ENCODE measurements at regions not wholly inside any gene's neighbourhood (a gene's known extent, or its start where the extent isn't known, plus 50 kb on each side); places are given as distances from the start of the nearest gene placed in this dataset.

- DNase-seq: no peak
Observed at GRCh38 chr10:91036807-91037411, 116.0 kb upstream of the ANKRD1 start.

- no peak for DNase-seq
Observed at GRCh38 chr10:91038971-91039370, 118.1 kb upstream of the ANKRD1 start.

- DNase-seq: no peak
Observed at GRCh38 chr10:91040343-91040742, 119.5 kb upstream of the ANKRD1 start.

GRCh38 chr10:91042069-91042468 lies 121.2 kb upstream of the ANKRD1 start:
- no peak for DNase-seq

GRCh38 chr10:91043173-91043910 lies 122.5 kb upstream of the ANKRD1 start:
- no peak for DNase-seq

- peak; percentile 59 for DNase-seq
Observed at GRCh38 chr10:91046869-91047268, 126.0 kb upstream of the ANKRD1 start.

- DNase-seq: no peak
Observed at GRCh38 chr10:91048380-91048779, 127.5 kb upstream of the ANKRD1 start.

- no peak for DNase-seq
Observed at GRCh38 chr10:91049296-91049987, 128.6 kb upstream of the ANKRD1 start.

- no peak for DNase-seq
Observed at GRCh38 chr10:91049988-91050360, 129.1 kb upstream of the ANKRD1 start.

- DNase-seq: no peak
Observed at GRCh38 chr10:91050371-91051034, 129.6 kb upstream of the ANKRD1 start.

- no peak for DNase-seq
Observed at GRCh38 chr10:91051829-91052228, 130.9 kb upstream of the ANKRD1 start.

GRCh38 chr10:91054325-91054724 lies 133.4 kb upstream of the ANKRD1 start:
- no peak for DNase-seq

GRCh38 chr10:91061187-91061586 lies 140.3 kb upstream of the ANKRD1 start:
- no peak for DNase-seq

GRCh38 chr10:91061608-91062007 lies 140.7 kb upstream of the ANKRD1 start:
- no peak for DNase-seq

- DNase-seq: no peak
Observed at GRCh38 chr10:91062091-91062490, 141.2 kb upstream of the ANKRD1 start.

- no peak for DNase-seq
Observed at GRCh38 chr10:91071786-91072185, 148.7 kb upstream of the PCGF5 start.

GRCh38 chr10:91073286-91073979 lies 147.0 kb upstream of the PCGF5 start:
- DNase-seq: no peak

GRCh38 chr10:91076991-91077548 lies 143.4 kb upstream of the PCGF5 start:
- no peak for DNase-seq

GRCh38 chr10:91077549-91078071 lies 142.9 kb upstream of the PCGF5 start:
- no peak for DNase-seq

GRCh38 chr10:91080776-91081175 lies 139.7 kb upstream of the PCGF5 start:
- no peak for DNase-seq

- no peak for DNase-seq
Observed at GRCh38 chr10:91082447-91082846, 138.0 kb upstream of the PCGF5 start.

Measured in muscle of arm (tissue), 1 donor.